ENCODE measurements at regions not wholly inside any gene's neighbourhood (a gene's known extent, or its start where the extent isn't known, plus 50 kb on each side); places are given as distances from the start of the nearest gene placed in this dataset.

DNA sequence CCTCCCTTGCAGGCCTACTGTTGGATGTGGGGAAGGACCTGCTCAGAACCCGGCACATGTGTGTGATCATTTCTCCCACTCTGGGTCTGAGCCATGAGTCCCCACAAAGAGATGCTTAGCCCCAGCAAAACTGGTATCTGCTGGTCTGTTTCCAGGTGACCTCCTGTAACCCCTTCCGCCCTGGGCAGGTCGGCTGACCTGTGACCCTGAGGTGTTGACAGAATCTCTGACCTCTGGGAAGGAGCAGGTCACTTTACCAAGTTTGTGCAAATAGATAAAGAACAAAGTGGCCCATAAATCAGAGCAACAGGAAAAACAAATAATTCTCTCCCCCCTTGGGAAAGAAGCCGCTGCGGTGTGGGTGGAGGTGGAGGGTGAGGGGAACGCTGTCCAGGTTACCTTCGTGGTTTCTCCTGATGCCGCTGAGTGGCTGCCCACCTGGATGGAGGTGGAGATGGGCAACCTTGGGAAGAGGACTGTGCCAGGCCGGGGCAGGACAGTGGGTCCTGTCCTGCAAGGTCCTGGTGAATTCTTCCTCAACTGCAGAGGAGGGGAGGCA, 174.0 kb upstream of the MYCN start:
- TF ChIP-seq CTCF (IDR thresholded peaks at IDR 0.05) = no peak
- no peak for TF ChIP-seq POLR2A (IDR thresholded peaks at IDR 0.05)

Data from transverse colon (tissue), 3 donors.